Neural cell (in vitro differentiated cells): ENCODE measurements at regions not wholly inside any gene's neighbourhood (a gene's known extent, or its start where the extent isn't known, plus 50 kb on each side); places are given as distances from the start of the nearest gene placed in this dataset.

Source experiments
- H2AFZ ChIP-seq: fragments of 200-600, 300-800 bp; sonication (generic), shearing (Covaris generic); 2 replicates; pipeline ENCODE4 v1.6.0; 2014; ENCODE audit warnings: low read depth, mild to moderate bottlenecking, antibody characterized with exemption, low read length, moderate library complexity
- H3F3A ChIP-seq: fragments of 200-600 bp; shearing (Covaris generic); 2 replicates; pipeline ENCODE4 v1.6.1; 2016; ENCODE audit warnings: mild to moderate bottlenecking, moderate library complexity, mixed read lengths, antibody characterized with exemption, low read length; ENCODE audit not compliant: insufficient read depth, poor library complexity, severe bottlenecking
- H3K27ac ChIP-seq: fragments of 200-600, 300-800 bp; sonication (generic), shearing (Covaris generic); 2 replicates; pipeline ENCODE4 v1.5.1; 2014; ENCODE audit warnings: mild to moderate bottlenecking, low read length, moderate library complexity
- H3K27me3 ChIP-seq: fragments of 300-800, 200-600 bp; sonication (generic), shearing (Covaris generic); 2 replicates; pipeline ENCODE4 v1.6.0; 2014; ENCODE audit warnings: mild to moderate bottlenecking, low read depth, low read length, moderate library complexity; ENCODE audit not compliant: insufficient read depth
- H3K36me3 ChIP-seq: fragments of 300-800, 200-600 bp; sonication (generic), shearing (Covaris generic); 2 replicates; pipeline ENCODE4 v1.5.1; 2014; ENCODE audit warnings: mild to moderate bottlenecking, antibody characterized with exemption, low read length, moderate library complexity; ENCODE audit not compliant: insufficient read depth
- H3K4me2 ChIP-seq: fragments of 300-800, 200-600 bp; sonication (generic), shearing (Covaris generic); 2 replicates; pipeline ENCODE4 v1.6.0; 2014; ENCODE audit warnings: mild to moderate bottlenecking, low read length
- H3K4me3 ChIP-seq: fragments of 300-800, 200-600 bp; sonication (generic), shearing (Covaris generic); 2 replicates; pipeline ENCODE4 v1.5.1; 2014; ENCODE audit warnings: mild to moderate bottlenecking, low read length, moderate library complexity
- H3K79me2 ChIP-seq: fragments of 200-600 bp; shearing (Covaris generic); replicated peaks from 2 replicates; pipeline ENCODE4 v1.6.0; 2014; ENCODE audit warnings: mild to moderate bottlenecking, low read length, moderate library complexity; ENCODE audit not compliant: insufficient read depth
- H3K9ac ChIP-seq: fragments of 300-800, 200-600 bp; sonication (generic), shearing (Covaris generic); 2 replicates; pipeline ENCODE4 v1.6.1; 2016; ENCODE audit warnings: mild to moderate bottlenecking, low read length, mixed read lengths
- H3K9me2 ChIP-seq: fragments of 200-600 bp; shearing (Covaris generic); 2 replicates; pipeline ENCODE4 v1.6.1; 2016; ENCODE audit warnings: mild to moderate bottlenecking, low read length, mixed read lengths; ENCODE audit not compliant: insufficient read depth
- H3K9me3 ChIP-seq: fragments of 200-600, 300-800 bp; sonication (generic), shearing (Covaris generic); 2 replicates; pipeline ENCODE4 v1.6.1; 2016; ENCODE audit warnings: mild to moderate bottlenecking, mixed run types, low read length, moderate library complexity, mixed read lengths
- H4K20me1 ChIP-seq: fragments of 200-600 bp; shearing (Covaris generic); 2 replicates; pipeline ENCODE4 v1.6.1; 2016; ENCODE audit warnings: mild to moderate bottlenecking, mixed run types; ENCODE audit not compliant: insufficient read depth
- EP300 ChIP-seq: fragments of 450-650 bp; conservative IDR thresholded peaks from 2 replicates; pipeline ENCODE4 v1.6.1; 2014; ENCODE audit warnings: antibody characterized with exemption, mild to moderate bottlenecking, moderate library complexity; ENCODE audit not compliant: poor library complexity, severe bottlenecking
- EZH2 ChIP-seq: fragments of 200-600, 300-800 bp; shearing (Covaris generic), sonication (generic); IDR thresholded peaks from 2 replicates; pipeline ENCODE4 v1.6.1; 2014; ENCODE audit warnings: antibody characterized with exemption, low read length, borderline replicate concordance, mild to moderate bottlenecking; ENCODE audit not compliant: insufficient read depth, poor library complexity, severe bottlenecking
- MXI1 ChIP-seq: fragments of 450-650 bp; conservative IDR thresholded peaks from 2 replicates; pipeline ENCODE4 v1.6.1; 2014; ENCODE audit warnings: antibody characterized with exemption, mild to moderate bottlenecking; ENCODE audit not compliant: poor library complexity, severe bottlenecking
- POLR2AphosphoS5 ChIP-seq: IDR thresholded peaks from 2 replicates; pipeline ENCODE4 v1.6.1; 2012
- RAD21 ChIP-seq: fragments of 450-650 bp; conservative IDR thresholded peaks from 2 replicates; pipeline ENCODE4 v1.6.1; 2014; ENCODE audit warnings: antibody characterized with exemption, mild to moderate bottlenecking, moderate library complexity
- SMC3 ChIP-seq: fragments of 450-650 bp; conservative IDR thresholded peaks from 2 replicates; pipeline ENCODE4 v1.6.1; 2014; ENCODE audit warnings: antibody characterized with exemption, mild to moderate bottlenecking, moderate library complexity; ENCODE audit not compliant: poor library complexity
- TAF1 ChIP-seq: IDR thresholded peaks from 2 replicates; pipeline ENCODE4 v1.6.1; 2012; ENCODE audit warnings: low read depth
- TF ChIP-seq, protein P1 (sequence below): fragments of 450-650 bp; IDR thresholded peaks from 2 replicates; pipeline ENCODE4 v1.5.1; 2014; ENCODE audit warnings: antibody characterized with exemption, mild to moderate bottlenecking, moderate library complexity; ENCODE audit not compliant: poor library complexity, severe bottlenecking
- TF ChIP-seq, protein P2 (sequence below): IDR thresholded peaks from 2 replicates; pipeline ENCODE4 v1.6.1; 2012; ENCODE audit warnings: borderline replicate concordance

DNA sequence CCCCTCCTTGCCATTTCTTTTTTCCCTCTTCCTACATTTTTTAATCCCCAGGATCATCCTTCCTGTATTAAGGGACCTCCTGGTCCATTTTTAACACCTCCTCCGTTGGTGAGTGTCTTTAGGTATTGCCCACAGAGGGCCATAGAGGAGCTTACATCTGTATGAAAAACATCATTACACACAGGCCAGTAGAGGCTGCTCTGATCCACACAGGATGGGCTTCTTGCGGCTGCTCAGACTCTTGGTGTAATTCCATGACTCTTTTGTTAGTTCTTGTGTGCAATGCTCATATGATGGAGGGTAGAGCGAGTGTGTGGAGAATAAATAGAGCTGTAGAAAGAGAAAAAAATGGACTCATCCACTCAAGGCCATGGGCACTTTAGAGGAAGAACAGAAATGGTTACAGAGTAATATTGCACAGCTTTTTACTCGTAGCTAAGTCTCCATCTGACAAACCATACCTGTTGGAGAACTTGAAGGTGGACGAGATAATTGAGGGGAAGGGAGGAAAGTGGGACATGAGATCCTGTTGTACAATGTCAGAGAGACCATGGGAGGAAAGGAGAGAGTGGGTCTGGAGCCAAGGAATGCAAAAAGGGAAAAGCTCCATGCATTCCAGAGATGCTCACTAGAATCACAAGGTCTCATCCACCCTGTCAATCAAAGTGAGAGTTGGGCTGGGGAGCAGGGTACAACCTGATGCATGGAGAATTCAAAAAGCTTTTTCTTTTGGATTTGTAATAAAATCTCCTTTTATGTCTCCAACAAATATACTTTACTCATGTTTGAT, 129.7 kb upstream of the TNP1 start:
- no peaks in the 10 kb centered on the region for H3K27me3 ChIP-seq
- no peaks in the 10 kb centered on the region for H3K9me3 ChIP-seq
- H3K9ac ChIP-seq = no peak overlapping the region
- no peak overlapping the region for H3K27ac ChIP-seq
- TF ChIP-seq EP300 (no peak), RAD21 (peak; percentile 20)
- no peaks in the 10 kb centered on the region for H3K9me2 ChIP-seq
- H3K4me2 ChIP-seq = no peak overlapping the region
- no peak overlapping the region for H2AFZ ChIP-seq
- H3F3A ChIP-seq = no peaks in the 10 kb centered on the region
- no peak overlapping the region for H3K4me3 ChIP-seq
- no peaks in the 10 kb centered on the region for H3K79me2 ChIP-seq
- H3K36me3 ChIP-seq = no peaks in the 10 kb centered on the region
- no peaks in the 10 kb centered on the region for H4K20me1 ChIP-seq

DNA sequence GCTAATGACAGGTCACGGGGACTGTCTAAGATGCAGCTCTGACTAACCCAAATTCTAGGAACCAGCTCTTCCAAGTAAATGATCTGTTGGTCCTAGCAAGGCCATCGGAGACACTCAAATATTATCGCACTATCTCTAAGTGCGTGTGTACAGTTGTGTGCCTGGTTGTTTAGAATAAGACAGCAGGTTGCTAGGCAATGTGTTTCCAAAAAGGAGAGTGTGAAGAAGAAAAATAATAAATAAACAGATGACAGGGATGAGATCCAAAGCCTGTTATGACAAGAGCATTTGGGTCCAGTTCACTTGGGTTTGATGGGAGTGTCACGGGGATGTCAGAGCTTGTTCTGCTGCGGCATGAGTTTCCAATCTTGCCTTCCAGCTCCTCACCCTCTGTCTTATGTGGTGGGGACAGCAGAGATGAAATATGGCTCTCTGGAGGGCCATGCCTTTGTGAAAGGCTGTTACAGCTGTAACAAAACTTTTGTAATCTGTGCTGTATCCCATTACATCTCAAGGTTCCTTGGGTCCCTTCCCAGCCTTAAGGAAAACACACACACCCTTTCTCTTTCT, 127.5 kb upstream of the TNP1 start:
- no peaks in the 10 kb centered on the region for H3K27me3 ChIP-seq
- no peak overlapping the region for H3K9ac ChIP-seq
- H4K20me1 ChIP-seq = no peaks in the 10 kb centered on the region
- no peak overlapping the region for H3K4me3 ChIP-seq
- no peak overlapping the region for H2AFZ ChIP-seq
- no peaks in the 10 kb centered on the region for H3K9me3 ChIP-seq
- H3K79me2 ChIP-seq = no peaks in the 10 kb centered on the region
- TF ChIP-seq SMC3 (no peak), RAD21 (no peak), EP300 (no peak), MXI1 (no peak), EZH2 (no peak), TAF1 (no peak), POLR2AphosphoS5 (no peak)
- TF ChIP-seq, protein P1, sequence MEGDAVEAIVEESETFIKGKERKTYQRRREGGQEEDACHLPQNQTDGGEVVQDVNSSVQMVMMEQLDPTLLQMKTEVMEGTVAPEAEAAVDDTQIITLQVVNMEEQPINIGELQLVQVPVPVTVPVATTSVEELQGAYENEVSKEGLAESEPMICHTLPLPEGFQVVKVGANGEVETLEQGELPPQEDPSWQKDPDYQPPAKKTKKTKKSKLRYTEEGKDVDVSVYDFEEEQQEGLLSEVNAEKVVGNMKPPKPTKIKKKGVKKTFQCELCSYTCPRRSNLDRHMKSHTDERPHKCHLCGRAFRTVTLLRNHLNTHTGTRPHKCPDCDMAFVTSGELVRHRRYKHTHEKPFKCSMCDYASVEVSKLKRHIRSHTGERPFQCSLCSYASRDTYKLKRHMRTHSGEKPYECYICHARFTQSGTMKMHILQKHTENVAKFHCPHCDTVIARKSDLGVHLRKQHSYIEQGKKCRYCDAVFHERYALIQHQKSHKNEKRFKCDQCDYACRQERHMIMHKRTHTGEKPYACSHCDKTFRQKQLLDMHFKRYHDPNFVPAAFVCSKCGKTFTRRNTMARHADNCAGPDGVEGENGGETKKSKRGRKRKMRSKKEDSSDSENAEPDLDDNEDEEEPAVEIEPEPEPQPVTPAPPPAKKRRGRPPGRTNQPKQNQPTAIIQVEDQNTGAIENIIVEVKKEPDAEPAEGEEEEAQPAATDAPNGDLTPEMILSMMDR = no peak
- TF ChIP-seq, protein P2, sequence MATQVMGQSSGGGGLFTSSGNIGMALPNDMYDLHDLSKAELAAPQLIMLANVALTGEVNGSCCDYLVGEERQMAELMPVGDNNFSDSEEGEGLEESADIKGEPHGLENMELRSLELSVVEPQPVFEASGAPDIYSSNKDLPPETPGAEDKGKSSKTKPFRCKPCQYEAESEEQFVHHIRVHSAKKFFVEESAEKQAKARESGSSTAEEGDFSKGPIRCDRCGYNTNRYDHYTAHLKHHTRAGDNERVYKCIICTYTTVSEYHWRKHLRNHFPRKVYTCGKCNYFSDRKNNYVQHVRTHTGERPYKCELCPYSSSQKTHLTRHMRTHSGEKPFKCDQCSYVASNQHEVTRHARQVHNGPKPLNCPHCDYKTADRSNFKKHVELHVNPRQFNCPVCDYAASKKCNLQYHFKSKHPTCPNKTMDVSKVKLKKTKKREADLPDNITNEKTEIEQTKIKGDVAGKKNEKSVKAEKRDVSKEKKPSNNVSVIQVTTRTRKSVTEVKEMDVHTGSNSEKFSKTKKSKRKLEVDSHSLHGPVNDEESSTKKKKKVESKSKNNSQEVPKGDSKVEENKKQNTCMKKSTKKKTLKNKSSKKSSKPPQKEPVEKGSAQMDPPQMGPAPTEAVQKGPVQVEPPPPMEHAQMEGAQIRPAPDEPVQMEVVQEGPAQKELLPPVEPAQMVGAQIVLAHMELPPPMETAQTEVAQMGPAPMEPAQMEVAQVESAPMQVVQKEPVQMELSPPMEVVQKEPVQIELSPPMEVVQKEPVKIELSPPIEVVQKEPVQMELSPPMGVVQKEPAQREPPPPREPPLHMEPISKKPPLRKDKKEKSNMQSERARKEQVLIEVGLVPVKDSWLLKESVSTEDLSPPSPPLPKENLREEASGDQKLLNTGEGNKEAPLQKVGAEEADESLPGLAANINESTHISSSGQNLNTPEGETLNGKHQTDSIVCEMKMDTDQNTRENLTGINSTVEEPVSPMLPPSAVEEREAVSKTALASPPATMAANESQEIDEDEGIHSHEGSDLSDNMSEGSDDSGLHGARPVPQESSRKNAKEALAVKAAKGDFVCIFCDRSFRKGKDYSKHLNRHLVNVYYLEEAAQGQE = no peak
- no peaks in the 10 kb centered on the region for H3F3A ChIP-seq
- no peak overlapping the region for H3K27ac ChIP-seq
- H3K9me2 ChIP-seq = no peaks in the 10 kb centered on the region
- no peaks in the 10 kb centered on the region for H3K36me3 ChIP-seq
- no peak overlapping the region for H3K4me2 ChIP-seq
